Inflammatory macrophage treated with lipopolysaccharide for 1 hour (primary cell): ENCODE measurements at regions not wholly inside any gene's neighbourhood (a gene's known extent, or its start where the extent isn't known, plus 50 kb on each side); places are given as distances from the start of the nearest gene placed in this dataset.
"Not testable (repeated sequence)": the region's sequence is repeated elsewhere in the genome, so short reads cannot be mapped to it uniquely, and the experiment has no call there.

Source experiments
- DNase-seq, 2 donors: peaks; one replicate each; pipeline ENCODE4 v3.0.0-alpha.2; 2020 to 2022

DNA sequence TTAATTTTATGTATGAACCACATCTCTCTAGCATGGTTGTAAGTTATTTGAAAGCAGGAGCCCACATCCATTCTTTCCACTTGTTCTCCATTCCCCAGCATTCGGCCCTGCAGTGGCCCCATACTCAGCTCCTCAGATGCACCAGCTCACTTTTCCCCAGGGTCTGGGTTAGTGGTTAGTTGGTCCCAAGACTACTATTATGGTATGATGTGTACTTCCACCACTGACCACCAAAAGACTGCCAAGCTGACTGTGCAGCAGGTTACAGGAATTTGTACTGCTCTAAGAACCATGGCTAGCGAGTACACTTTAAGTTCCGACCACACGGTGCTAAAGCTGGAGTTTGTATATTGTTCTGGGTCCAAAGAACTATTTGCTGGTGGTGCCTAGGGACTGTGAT is 413.6 kb upstream of the TCF4 start:
- no peak for DNase-seq

- no peak for DNase-seq
Observed at GRCh38 chr18:56000041-56000440, 412.0 kb upstream of the TCF4 start.

DNA sequence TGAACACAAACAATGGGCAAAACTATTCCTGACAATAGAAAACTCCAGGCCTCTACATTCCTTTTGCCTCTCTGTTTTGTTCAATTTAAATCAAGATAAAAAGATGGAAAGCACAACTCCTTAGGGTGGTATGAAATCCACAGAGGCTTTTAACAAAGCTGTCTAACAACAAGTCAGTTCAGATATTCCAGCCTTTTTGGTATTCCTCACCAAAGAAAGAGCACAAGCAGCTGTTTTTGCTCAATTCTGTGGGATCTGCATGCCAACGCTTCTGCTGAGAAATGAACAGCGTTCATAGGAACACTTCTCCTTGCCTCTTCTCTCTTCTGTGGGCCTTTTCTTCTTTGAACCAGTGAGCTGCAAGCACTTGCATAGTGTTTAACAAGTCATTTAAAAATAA is 411.6 kb upstream of the TCF4 start:
- DNase-seq = no peak

- no peak for DNase-seq
Observed at GRCh38 chr18:55998801-55999385, 410.9 kb upstream of the TCF4 start.

- no peak for DNase-seq
Observed at GRCh38 chr18:55998071-55998522, 410.1 kb upstream of the TCF4 start.

DNA sequence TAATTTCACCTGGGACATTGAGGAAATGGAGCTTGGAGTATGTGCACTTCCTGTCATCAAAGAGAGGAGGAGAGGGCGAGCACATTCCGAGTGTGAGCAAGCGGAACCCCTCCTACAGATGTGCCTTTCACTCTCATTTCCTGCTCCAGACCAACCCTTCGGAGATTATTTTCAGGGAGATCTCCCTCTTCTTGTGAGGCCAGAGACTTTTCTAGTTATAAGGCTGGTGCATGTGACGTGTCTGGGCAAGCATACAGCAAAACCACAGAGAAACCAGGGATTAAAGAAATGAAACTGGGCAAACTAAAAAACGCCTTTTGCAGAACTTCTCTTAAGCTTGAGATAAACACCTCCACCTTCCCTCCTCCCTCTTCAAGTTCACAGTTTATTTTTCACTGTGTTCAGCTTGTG is 409.2 kb upstream of the TCF4 start:
- peak in 1 of 2 donors; percentile 7 for DNase-seq

DNA sequence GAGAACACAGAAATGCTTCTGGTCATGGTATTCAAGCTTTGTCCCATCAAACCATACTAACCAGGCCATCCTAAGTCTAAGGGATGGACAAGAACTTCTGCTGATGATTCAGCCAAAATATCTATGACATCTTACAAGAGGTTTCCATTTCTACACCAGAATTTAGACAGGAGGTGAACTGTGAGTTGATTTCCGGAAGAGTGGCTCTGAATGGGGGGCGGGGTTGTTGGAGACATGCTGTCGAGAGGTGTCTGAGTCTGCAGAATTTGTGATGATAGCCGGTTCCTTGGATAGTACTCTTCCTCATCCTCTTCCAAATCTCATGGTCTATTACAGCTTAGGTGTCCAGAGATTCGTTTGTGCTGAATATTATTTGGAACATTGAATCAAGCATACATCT is 408.7 kb upstream of the TCF4 start:
- DNase-seq = no peak

GRCh38 chr18:55990186-55990585 is 402.2 kb upstream of the TCF4 start:
- peak; percentile 9 to 38 for DNase-seq

- peak; percentile 14 to 63 for DNase-seq
Observed at GRCh38 chr18:55988537-55988936, 400.5 kb upstream of the TCF4 start.

GRCh38 chr18:55983433-55983832 is 395.4 kb upstream of the TCF4 start:
- DNase-seq = no peak

DNA sequence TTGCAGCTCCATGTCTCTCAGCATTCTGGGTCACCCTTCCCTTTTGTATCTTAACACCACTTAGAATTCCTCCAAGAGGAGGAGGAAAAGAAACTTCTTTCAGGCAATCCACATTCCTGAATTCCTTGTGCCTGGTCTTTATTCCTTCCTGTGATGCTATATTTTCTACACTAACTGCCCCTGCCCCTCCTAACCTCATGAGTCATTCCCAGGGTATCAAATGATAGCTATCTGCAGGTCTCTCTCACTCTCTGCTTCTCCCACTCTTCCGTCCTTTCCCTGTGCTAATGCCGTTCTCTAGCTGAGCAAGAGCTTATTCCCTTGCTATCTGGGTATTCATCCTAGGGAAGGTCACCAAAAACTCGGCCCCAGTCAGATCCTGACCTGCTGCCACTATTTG is 395.0 kb upstream of the TCF4 start:
- DNase-seq = no peak

GRCh38 chr18:55981712-55982475 is 393.9 kb upstream of the TCF4 start:
- no peak for DNase-seq

DNA sequence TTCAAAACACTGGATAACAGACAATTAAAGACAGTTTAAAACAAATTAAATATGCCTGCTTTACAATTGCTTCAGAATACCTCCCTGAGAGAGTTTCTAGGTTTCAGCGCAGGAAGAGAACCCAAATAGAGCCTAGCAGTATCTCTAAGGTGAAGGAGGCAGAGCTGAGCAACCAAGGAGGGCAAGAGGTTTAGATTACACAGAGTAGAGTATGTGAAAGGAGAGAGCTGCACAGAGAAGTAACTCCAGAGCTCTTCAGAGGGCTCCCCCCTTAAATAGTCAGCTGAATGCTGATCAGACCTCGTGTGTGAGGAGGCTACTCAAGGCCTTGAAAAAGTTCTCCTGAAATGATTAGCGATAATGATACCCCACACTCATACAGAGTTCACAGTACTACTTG is 386.5 kb upstream of the TCF4 start:
- DNase-seq = no peak

- DNase-seq = no peak
Observed at GRCh38 chr18:55968550-55968949, 380.6 kb upstream of the TCF4 start.

- DNase-seq = no peak
Observed at GRCh38 chr18:55967019-55967418, 379.0 kb upstream of the TCF4 start.

GRCh38 chr18:55964171-55964570 is 376.2 kb upstream of the TCF4 start:
- DNase-seq = no peak

DNA sequence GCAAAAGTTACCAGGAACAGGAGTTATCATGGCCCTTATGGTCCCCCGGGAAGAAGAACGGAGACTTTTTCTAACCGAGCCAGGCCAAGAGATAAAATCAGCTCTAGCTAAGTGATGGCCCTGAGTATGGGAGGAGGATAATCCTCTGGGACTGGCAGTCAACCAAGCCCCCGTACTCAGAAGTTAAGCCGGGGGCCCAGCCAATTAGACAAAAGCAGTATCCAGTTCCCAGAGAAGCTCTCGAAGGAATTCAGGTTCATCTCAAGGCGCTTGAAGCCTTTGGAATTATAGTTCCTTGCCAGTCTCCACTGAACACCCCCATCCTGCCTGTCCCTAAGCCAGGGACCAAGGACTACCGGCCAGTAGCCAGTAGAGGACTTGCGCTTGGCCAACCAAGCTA is 365.3 kb upstream of the TCF4 start:
- DNase-seq = no peak

DNA sequence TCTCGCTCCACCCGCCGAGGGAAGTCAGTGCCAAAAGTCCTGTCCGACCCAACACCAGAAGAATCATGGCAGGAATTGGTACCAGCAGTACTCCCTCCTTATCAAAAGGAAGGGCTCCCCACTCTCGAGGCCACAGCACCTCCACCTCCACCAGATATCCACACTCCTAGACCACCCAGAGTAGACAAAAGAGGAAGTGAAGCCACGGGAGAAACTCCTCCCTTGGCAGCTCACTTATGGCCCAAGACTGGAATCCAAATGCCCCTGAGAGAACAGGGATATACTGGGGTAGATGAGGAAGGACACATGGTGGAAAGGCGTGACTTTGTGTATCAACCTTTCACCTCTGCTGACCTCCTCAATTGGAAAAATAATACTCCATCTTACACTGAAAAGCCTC is 363.7 kb upstream of the TCF4 start:
- DNase-seq = not testable (repeated sequence)

GRCh38 chr18:55950379-55951166 is 362.6 kb upstream of the TCF4 start:
- no peak for DNase-seq

GRCh38 chr18:55934821-55935220 is 346.8 kb upstream of the TCF4 start:
- no peak for DNase-seq

DNA sequence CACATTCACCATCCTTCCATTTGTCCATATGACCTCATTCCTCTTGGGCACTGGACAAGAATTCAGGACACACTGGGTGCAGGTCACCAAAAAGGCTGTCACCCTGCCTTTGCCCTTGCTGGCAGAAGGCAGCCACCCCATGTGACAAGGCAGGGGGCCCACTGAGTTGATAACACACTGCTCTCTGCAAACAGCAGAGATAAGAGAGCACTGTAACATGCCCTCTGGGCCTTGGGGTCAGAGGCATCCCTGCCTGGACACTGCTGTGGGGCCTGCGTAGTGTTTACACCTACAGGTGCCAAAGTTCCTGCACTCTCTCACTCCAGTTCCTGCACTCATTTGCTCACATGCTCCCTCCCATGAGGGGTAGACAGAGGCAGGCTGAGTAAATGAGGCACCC is 344.7 kb upstream of the TCF4 start:
- DNase-seq = no peak

DNA sequence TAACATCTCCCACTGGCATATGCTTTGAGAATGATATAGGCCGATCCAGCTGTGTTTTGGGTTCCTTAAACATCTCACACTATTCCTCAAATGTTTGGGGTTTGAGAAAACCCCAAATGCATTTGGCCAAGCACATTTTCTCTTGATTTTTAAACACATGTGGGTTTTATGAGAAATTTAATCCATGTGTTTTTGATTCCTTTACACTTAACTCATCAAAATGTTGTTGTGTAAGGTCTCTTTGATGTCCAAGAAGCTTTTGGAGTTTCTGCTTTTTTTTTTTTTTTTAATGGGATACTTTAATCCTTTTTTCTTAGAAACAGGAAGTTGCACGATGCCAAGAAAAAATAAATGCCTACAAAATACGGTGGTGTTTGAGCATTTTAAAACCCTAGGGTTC is 339.8 kb upstream of the TCF4 start:
- DNase-seq = peak in 1 of 2 donors; percentile 0

GRCh38 chr18:55925772-55926171 is 337.8 kb upstream of the TCF4 start:
- no peak for DNase-seq

GRCh38 chr18:55920063-55920462 is 332.1 kb upstream of the TCF4 start:
- DNase-seq = no peak
